ENCODE measurements at regions not wholly inside any gene's neighbourhood (a gene's known extent, or its start where the extent isn't known, plus 50 kb on each side); places are given as distances from the start of the nearest gene placed in this dataset.

- DNase-seq (ENCODE audit: low read depth in 1 of 2, low spot score in 1 of 2), result no peak
Measured at GRCh38 chr12:84604551-84604950, 308.0 kb downstream of the SLC6A15 start.

- DNase-seq (ENCODE audit: low read depth in 1 of 2, low spot score in 1 of 2), result no peak
Measured at GRCh38 chr12:84603484-84604248, 308.9 kb downstream of the SLC6A15 start.

DNA sequence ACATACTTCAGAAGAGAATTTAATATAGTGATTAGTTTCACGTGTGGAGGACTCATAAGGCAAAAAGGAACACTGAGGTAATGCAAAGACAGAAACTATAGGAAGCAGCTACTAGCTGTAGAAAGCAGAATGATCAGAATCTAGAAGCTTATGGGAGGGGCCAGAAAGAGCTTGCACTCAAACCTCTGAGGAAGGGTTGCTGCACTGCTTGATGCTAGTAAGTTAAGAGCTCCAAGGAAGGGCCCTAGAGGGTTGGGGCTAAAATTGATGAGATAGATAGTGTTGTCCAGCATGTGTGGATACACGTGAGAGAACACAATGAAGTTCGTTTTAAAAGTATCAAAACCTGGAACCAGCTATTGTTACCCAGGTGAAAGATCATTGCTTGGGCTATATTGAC, 311.1 kb downstream of the SLC6A15 start:
- no peak for DNase-seq (ENCODE audit: low read depth in 1 of 2, low spot score in 1 of 2)

GRCh38 chr12:84599539-84599938, 313.1 kb downstream of the SLC6A15 start:
- no peak for DNase-seq (ENCODE audit: low read depth in 1 of 2, low spot score in 1 of 2)

DNA sequence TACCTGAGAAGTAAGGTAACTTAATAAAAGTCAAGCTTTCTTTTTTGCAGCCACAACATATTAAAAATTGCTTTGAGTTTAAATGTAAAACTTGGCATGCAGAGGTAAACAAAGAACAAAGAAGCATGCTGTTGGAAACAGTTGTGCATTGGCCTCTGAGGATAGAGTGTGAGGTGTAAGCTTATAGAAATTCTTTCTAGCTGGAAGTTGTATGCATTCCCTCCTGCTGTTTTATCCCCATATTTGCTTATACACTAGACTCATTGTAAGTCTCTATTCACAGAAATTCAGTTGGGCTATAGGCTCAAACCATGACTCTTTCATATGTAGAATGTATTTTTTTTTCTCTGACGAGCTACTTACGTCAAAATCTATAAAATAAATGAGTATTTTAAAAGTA, 316.3 kb downstream of the SLC6A15 start:
- no peak for DNase-seq (ENCODE audit: low read depth in 1 of 2, low spot score in 1 of 2)

GRCh38 chr12:84594157-84594556, 318.4 kb downstream of the SLC6A15 start:
- DNase-seq (ENCODE audit: low read depth in 1 of 2, low spot score in 1 of 2), result no peak

DNA sequence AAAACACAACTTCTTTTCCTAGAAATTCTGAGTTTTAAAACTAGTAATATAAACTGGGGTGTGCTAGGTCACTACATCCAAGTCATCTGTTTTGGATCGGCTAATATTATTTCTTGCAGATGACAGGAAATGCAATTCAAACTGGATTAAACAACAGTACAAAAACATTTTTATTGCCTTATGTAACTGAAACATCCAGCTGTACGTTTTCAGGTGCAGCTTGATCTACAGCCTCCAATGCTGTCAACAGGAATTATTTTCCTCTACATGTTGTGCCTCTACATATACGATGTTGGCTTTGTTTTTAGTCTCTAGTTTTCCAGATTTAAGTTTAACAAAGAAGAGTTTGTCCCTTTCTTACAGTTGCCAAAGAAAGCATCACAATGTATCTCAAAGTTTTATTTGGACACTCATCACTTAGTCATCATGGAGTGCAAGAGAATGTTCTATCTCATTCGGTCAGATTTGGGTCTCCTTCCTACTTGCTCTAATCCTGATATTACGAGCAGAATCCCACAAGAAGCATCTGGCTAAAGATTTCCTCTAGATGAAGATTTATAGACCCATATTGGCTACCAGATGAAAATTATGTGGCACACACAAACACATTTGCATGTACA, 326.7 kb downstream of the SLC6A15 start:
- DNase-seq (ENCODE audit: low read depth in 1 of 2, low spot score in 1 of 2), result no peak

DNA sequence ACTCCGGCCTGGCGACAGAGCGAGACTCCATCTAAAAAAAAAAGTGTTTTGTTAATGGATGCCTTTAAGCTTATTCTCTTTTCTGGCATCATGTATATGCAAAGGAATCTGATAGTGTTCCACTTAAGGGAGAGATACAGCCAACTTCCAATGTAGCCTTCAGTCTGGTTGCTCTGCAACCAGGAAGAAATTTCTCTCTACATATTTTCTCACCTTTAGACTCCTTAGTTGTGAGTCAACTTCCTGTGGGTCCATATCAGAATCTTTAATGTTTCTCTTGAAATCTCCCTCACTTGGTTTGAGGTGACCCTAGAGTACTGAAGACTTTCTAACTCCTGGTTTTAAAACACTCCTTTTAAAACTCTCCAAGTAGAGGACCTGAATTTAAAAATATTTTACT, 340.4 kb downstream of the SLC6A15 start:
- no peak for DNase-seq (ENCODE audit: low read depth in 1 of 2, low spot score in 1 of 2)

DNA sequence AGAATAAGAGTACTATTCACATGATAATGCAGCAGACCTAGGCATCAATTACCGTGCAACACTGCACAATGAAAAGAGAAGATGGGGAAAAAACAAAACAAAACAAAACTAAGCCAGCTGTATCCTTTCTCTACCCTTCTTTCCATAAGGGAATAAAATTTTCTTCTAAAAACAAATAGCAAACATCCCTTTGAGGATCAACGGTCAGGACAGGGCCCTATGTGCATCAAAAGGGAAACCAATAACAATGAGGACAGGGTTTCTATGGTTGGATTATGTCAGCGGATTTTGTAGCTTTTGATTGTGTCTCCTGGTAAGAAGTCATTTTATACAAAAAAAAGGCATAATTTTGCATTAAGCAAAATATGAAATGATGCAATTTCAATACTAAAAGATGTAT, 350.3 kb downstream of the SLC6A15 start:
- no peak for DNase-seq (ENCODE audit: low read depth in 1 of 2, low spot score in 1 of 2)

GRCh38 chr12:84561351-84561750, 351.2 kb downstream of the SLC6A15 start:
- DNase-seq (ENCODE audit: low read depth in 1 of 2, low spot score in 1 of 2), result no peak

DNA sequence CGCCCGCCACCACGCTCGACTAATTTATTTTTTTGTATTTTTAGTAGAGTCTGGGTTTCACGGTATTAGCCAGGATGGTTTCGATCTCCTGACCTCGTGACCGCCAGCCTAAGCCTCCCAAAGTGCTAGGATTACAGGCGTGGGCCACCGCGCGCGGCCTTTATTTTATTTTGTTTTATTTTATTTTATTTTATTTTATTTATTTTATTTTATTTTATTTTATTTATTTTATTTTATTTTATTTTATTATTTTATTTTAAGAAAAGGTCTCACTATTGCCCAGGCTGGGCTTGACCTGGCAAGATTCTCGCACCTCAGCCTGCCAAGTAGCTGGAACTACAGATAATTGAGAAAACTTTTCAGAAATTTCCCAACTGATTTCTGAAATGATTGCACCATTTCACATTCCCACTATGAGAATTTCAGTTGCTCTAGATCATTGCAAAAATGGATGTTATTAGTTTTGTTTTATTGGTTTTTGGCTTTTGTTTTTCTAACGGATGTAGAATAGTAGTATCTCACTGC, 358.3 kb downstream of the SLC6A15 start:
- DNase-seq (ENCODE audit: low read depth in 1 of 2, low spot score in 1 of 2), result no peak

DNA sequence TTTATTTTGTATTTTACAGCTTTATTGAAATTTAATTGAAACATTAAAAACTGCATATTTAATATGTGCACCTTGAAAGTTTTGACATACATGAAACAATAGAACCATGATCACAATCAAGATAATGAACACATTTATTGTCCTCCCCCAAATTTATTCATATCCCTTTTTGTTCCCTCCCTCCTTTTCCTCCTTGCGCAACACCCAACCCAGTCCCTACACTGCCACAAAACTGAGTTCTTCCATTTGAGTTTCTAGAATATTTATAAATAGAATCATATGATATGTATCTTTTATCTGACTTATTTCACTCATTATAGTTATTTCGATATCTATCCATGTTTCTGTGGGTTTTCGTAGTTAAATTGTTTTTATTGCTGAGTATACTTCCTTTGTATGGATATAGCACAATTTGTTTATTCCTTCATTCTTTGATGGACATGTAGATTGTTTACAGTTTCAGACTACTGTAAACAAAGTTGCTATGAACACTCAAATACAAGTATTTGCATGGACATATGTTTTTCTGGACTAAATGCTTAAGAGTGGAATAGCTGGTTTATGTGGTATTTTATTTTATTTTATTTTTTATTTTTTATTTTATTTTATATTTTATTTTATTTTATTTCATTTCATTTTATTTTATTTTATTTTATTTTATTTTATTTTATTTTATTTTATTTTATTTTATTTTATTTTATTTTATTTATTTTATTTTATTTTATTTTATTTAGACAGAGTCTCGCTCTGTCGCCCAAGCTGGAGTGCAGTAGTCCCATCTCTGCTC, 359.1 kb downstream of the SLC6A15 start:
- no peak for DNase-seq (ENCODE audit: low read depth in 1 of 2, low spot score in 1 of 2)

- DNase-seq (ENCODE audit: low read depth in 1 of 2, low spot score in 1 of 2), result no peak
Measured at GRCh38 chr12:84551373-84551772, 361.2 kb downstream of the SLC6A15 start.

DNA sequence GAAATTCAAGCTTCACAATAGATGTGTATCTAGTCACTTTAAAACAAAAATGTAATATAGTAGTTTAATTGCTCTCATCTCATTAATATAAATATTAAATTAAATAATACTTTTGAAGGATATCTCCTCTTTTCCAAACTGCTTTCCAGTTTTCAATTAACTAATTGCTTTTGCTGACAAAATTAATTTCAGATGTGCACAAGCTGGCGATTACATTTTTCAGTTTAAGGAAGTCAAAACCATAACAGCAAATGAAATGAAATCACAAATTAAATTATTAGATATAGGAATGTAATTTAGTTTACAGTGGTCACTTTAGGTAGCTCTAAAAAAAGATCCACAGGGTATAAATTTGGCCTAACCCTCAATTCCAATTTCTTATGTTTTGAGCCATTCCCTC, 362.1 kb downstream of the SLC6A15 start:
- DNase-seq (ENCODE audit: low read depth in 1 of 2, low spot score in 1 of 2), result no peak

DNA sequence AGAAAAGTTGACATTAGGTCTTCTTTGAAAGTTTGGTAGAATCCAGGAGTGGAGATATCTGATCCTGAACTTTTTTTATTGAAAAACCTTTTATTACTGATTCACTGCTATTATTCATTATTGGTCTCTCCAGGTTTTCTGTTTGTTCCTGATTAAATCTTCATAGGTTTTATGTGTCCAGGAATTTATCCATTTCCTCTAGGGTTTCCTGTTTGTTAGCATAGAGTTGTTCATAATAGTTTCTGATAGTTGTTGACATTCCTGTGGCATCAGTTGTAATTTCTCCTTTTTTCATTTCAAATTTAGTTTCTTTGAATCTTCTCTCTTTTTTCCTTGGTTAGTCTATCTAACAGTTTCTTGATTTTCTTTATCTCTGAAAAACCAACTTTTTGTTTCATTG, 370.3 kb downstream of the SLC6A15 start:
- DNase-seq (ENCODE audit: low read depth in 1 of 2, low spot score in 1 of 2), result no peak

DNA sequence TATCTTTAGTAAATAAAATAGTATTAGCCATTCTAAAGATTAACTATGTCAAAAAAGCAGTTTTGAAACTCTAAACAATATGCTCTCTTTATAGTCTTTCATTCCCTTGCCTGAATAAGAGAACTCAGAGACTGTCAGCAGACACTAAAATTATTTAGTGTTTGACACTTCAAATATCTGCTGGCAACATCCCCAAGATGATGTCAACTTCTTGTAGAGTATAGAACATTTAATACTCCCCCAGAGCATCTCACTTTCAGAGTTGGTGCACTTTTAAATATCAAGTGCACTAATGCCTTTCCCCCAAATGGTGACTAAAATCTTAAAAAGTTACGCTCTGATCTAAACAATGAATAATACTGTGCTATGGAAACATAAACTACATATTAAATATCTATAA, 374.9 kb downstream of the SLC6A15 start:
- no peak for DNase-seq (ENCODE audit: low read depth in 1 of 2, low spot score in 1 of 2)

DNA sequence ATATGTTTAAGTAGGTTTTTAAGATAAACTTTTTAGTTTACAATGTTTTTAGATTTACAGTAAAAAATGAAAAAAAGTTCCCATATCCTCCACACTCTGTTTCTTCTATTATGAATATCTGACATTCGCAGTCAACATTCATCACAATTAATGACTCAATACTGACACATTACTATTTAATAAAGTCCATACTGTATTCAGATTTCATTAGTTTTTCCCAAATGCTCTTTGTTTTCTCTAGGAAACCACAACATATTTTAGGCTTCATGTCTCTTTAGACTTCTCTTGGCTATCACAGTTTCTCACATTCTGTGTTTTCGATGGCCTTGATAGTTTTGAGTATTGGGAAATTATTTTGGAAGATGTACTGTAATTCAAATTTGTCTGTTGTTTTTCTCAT, 399.8 kb downstream of the SLC6A15 start:
- DNase-seq (ENCODE audit: low read depth in 1 of 2, low spot score in 1 of 2), result no peak

DNA sequence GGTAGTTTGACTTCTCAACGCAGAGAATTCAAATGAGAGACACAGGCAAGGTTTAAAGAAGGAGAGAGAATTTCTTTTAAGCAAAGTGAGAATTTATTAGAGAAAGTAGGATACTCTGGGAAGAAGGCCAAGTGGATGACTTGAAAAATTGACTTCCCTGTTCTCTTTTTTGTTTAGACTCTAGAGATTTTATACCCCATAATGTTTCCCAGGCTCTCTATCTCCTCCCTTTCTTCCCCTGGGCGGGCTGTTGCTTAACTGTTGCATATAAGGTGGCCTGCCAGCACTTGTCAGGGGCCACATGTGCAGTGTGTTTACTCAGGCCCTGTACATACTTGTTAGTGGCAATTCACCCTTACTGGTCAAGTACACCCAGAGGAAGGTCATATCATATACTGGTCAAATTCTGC, 403.7 kb downstream of the SLC6A15 start:
- no peak for DNase-seq (ENCODE audit: low read depth in 1 of 2, low spot score in 1 of 2)

DNA sequence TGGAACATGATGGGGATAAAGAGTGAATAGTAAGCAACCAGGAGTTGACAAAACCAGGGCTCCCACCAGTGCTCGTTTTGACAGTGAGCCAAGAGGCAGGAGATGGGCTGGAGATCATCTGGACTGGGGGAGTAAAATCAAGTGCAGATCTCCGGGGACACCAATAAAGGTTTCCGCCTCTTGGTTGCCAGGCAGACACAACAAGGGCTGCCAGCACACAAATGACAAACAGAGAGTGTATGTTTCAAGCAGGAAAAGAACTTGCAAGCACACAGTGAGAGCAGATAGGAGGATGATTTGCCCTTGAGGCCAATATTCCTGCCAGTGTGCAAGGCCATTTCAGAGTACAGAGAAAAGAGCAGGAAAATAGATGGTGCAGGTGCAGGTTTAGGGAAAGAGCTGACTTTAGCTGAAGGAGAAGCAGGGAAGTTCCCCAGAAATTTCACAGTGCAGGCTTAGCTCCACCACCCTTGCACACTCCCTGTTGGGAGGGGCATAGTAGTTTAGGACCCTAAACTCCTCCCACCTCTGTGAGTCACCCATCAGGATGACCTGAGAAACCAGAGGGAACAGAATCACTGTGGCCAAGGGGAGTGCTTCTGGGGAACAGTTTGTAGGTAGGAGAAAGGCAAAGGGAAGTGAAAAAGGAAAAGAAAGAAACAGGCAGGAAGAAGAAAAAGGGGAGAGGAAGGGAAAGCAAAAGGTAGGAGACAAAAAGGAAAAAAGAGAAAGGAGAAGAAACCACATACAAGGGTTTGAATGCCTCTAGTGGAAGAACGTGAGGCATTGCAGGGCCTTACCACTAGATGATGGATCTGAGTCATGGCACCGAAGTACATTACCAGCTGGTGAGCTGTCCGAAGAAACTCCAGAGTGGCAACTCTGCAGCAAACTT, 404.4 kb downstream of the SLC6A15 start:
- no peak for DNase-seq (ENCODE audit: low read depth in 1 of 2, low spot score in 1 of 2)

- no peak for DNase-seq (ENCODE audit: low read depth in 1 of 2, low spot score in 1 of 2)
Measured at GRCh38 chr12:84506282-84506681, 406.3 kb downstream of the SLC6A15 start.
